Thymus (tissue), 11 donors: ENCODE measurements at regions not wholly inside any gene's neighbourhood (a gene's known extent, or its start where the extent isn't known, plus 50 kb on each side); places are given as distances from the start of the nearest gene placed in this dataset.
"Not testable (repeated sequence)": the region's sequence is repeated elsewhere in the genome, so short reads cannot be mapped to it uniquely, and the experiment has no call there.

Experiments used
- DNase-seq, 9 donors: peaks; one replicate each; pipeline ENCODE4 v3.0.0-alpha.2; 2013; ENCODE audit warnings: low spot score in 9 of 9, low read depth in 6 of 9, missing footprints in 1 of 9
- H3K27ac ChIP-seq, 2 donors: one replicate each; pipeline ENCODE4 v1.5.1; 2013; ENCODE audit warnings: control low read depth in 1 of 2, low read depth in 1 of 2, low read length in 1 of 2, mild to moderate bottlenecking in 1 of 2, moderate library complexity in 1 of 2
- H3K27me3 ChIP-seq, 2 donors: one replicate each; pipeline ENCODE4 v1.5.1; 2013; ENCODE audit warnings: low read length in 1 of 2; ENCODE audit not compliant: control insufficient read depth in 2 of 2, insufficient read depth in 1 of 2
- H3K36me3 ChIP-seq, 2 donors: one replicate each; pipeline ENCODE4 v1.5.1; 2013; ENCODE audit warnings: low read length in 1 of 2, mild to moderate bottlenecking in 1 of 2, moderate library complexity in 1 of 2; ENCODE audit not compliant: control insufficient read depth in 2 of 2, insufficient read depth in 2 of 2
- H3K4me1 ChIP-seq, 2 donors: one replicate each; pipeline ENCODE4 v1.5.1; 2013; ENCODE audit warnings: low read length in 2 of 2; ENCODE audit not compliant: control insufficient read depth in 2 of 2, insufficient read depth in 2 of 2
- H3K4me3 ChIP-seq, 2 donors: one replicate each; pipeline ENCODE4 v1.5.1; 2013; ENCODE audit warnings: low read length in 2 of 2, control low read depth in 1 of 2, mild to moderate bottlenecking in 1 of 2
- H3K9me3 ChIP-seq, 2 donors: one replicate each; pipeline ENCODE4 v1.5.1; 2013; ENCODE audit warnings: low read length in 1 of 2, mild to moderate bottlenecking in 1 of 2; ENCODE audit not compliant: control insufficient read depth in 2 of 2, insufficient read depth in 1 of 2
- WGBS: extraction: QIAGEN DNeasy Blood & Tissue Kit; methylation state at CpG from one replicate; pipeline ENCODE4 v1.1.7; 2013; 5-methylcytosine and 5-hydroxymethylcytosine counted together
- donor health status: healthy.

- H3K9me3 ChIP-seq, DNase-seq, H3K27me3 ChIP-seq, H3K4me1 ChIP-seq, H3K27ac ChIP-seq, H3K4me3 ChIP-seq: not testable (repeated sequence)
- H3K36me3 ChIP-seq = peaks cover 17 to 40% of the 10 kb centered on the region in 2 donors
- 99% methylated on average over 10 of the region's 10 CpGs for WGBS
Measured at GRCh38 chr3:195979877-195980276, 71.5 kb upstream of the TNK2 start.

GRCh38 chr3:195978585-195978984 is 70.2 kb upstream of the TNK2 start:
- H3K36me3 ChIP-seq = peaks cover 16 to 39% of the 10 kb centered on the region in 2 donors

GRCh38 chr3:195976876-195977275 is 68.5 kb upstream of the TNK2 start:
- 97% methylated on average over 10 of the region's 19 CpGs for WGBS
- H3K9me3 ChIP-seq, H3K27ac ChIP-seq, H3K4me3 ChIP-seq, H3K27me3 ChIP-seq, DNase-seq, H3K4me1 ChIP-seq: not testable (repeated sequence)
- peaks cover 10 to 32% of the 10 kb centered on the region in 2 donors for H3K36me3 ChIP-seq

More at GRCh38 chr3:195978585-195978984, 70.2 kb upstream of the TNK2 start:
- DNase-seq, H3K4me3 ChIP-seq, H3K27me3 ChIP-seq, H3K27ac ChIP-seq, H3K4me1 ChIP-seq, H3K9me3 ChIP-seq: not testable (repeated sequence)
- 98% methylated on average over 7 of the region's 11 CpGs for WGBS

DNA sequence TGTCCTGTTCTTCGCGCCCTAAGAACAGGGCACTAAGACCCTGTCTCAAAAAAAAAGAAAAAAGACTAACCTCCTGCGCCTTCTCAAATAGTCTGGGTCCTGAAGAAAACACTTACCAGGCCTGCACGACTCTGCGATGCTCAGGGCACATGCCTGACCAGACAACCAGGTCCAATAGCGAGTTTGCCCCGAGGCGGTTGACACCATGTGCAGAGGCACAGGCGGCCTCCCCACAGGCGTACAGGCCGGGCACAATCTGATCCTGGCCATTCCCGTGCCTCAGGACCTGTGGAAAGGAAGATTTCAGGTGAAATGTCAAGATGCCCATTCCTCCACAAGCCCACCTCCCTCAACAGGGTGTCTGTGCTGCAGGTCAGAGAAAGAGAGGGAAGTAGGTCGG is 65.9 kb upstream of the TNK2 start:
- H3K36me3 ChIP-seq = peaks cover 23 to 38% of the 10 kb centered on the region in 2 donors

GRCh38 chr3:195970873-195971272 is 62.5 kb upstream of the TNK2 start:
- H3K36me3 ChIP-seq = peaks cover 28 to 32% of the 10 kb centered on the region in 2 donors
- H3K9me3 ChIP-seq = not testable (repeated sequence)

More for the DNA sequence above, 65.9 kb upstream of the TNK2 start:
- 95% methylated on average over 13 of the region's 13 CpGs for WGBS
- not testable (repeated sequence) for H3K4me3 ChIP-seq, H3K27me3 ChIP-seq, H3K27ac ChIP-seq, DNase-seq, H3K4me1 ChIP-seq, H3K9me3 ChIP-seq

DNA sequence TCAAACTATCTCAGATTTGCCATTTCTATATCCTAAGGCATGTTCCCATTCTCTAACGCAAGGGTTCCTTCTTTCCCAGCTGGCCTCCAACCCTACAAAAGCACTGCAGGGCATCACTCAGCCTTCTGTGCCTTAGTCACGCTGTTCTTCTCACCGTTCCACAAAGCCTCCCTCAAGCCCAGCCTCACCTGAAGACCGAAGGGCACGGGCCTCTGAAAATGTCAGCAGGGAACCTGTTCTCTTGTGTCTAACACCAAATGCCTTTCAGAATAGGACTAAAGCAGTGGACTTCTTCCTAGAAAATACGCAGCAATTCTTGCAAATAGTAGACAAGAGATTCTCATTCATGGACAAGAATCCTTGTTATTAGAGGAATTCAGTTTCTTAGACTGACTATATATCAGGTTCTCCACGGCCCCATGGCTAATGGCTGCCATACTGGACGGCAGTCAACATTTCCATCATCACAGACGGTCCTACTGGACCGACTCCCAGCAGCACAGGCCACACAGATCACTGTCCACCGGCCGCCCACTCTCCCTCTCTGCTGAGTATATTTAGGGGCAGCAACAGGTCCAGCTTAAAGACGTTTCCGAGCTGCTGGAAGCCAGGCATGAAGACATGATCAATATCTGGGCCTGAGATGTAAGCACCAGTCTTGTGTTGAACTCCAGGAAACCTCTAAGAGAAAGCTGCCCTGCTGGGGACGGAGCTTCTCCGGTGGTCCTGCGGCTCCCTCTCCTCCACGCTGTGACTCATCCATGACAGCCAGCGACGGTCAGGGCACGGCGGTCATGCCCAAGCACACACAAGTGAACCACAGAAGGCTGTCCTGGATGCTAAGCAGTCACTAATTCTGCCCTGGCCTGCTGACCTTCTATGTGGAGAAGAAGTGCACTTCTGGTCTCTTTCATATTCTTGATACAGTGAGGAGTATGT is 61.8 kb upstream of the TNK2 start:
- H3K4me3 ChIP-seq, H3K27ac ChIP-seq, DNase-seq, H3K4me1 ChIP-seq, H3K27me3 ChIP-seq, H3K9me3 ChIP-seq: not testable (repeated sequence)
- H3K36me3 ChIP-seq = peaks cover 33% of the 10 kb centered on the region in 2 donors
- 96% methylated on average over 21 of the region's 22 CpGs for WGBS

More at GRCh38 chr3:195970873-195971272, 62.5 kb upstream of the TNK2 start:
- not testable (repeated sequence) for H3K4me1 ChIP-seq, H3K27ac ChIP-seq, H3K4me3 ChIP-seq, DNase-seq, H3K27me3 ChIP-seq
- 99% methylated on average over 9 of the region's 9 CpGs for WGBS

- 96% methylated on average over 9 of the region's 9 CpGs for WGBS
- H3K27ac ChIP-seq, H3K4me1 ChIP-seq, H3K27me3 ChIP-seq, H3K4me3 ChIP-seq, H3K9me3 ChIP-seq, DNase-seq: not testable (repeated sequence)
- peaks cover 35 to 36% of the 10 kb centered on the region in 2 donors for H3K36me3 ChIP-seq
Measured at GRCh38 chr3:195969341-195969740, 61.0 kb upstream of the TNK2 start.

- H3K9me3 ChIP-seq, H3K4me1 ChIP-seq, H3K4me3 ChIP-seq, H3K27ac ChIP-seq, H3K27me3 ChIP-seq, DNase-seq: not testable (repeated sequence)
- 97% methylated on average over 8 of the region's 10 CpGs for WGBS
- H3K36me3 ChIP-seq = peaks cover 31 to 36% of the 10 kb centered on the region in 2 donors
Measured at GRCh38 chr3:195968104-195968503, 59.8 kb upstream of the TNK2 start.

GRCh38 chr3:195967387-195967720 is 59.0 kb upstream of the TNK2 start:
- peaks cover 31 to 40% of the 10 kb centered on the region in 2 donors for H3K36me3 ChIP-seq
- H3K4me3 ChIP-seq, H3K4me1 ChIP-seq, H3K27me3 ChIP-seq, H3K9me3 ChIP-seq, H3K27ac ChIP-seq, DNase-seq: not testable (repeated sequence)
- WGBS = no CpG with 5 or more reads among the region's 16 CpGs
